ENCODE measurements at regions not wholly inside any gene's neighbourhood (a gene's known extent, or its start where the extent isn't known, plus 50 kb on each side); places are given as distances from the start of the nearest gene placed in this dataset.

DNA sequence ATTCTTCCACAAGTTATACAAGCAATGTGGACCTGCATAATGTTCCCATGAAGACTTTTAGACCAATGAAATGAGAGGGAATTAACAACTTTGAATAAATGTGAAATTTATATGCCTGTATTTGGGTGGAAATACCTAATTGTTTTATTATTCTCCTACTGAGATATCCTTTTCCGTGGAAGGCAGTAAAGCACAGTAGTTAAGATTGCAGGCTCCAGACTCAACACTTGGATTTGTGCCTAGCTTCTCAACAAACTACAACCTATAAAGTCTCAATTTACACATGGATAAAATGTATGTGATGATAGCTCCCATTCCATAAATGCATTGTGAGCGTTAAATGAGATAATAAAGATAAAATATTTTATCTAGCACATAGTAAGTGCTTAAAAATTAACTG, 857.8 kb downstream of the CENPC start:
- TF ChIP-seq, protein P1, sequence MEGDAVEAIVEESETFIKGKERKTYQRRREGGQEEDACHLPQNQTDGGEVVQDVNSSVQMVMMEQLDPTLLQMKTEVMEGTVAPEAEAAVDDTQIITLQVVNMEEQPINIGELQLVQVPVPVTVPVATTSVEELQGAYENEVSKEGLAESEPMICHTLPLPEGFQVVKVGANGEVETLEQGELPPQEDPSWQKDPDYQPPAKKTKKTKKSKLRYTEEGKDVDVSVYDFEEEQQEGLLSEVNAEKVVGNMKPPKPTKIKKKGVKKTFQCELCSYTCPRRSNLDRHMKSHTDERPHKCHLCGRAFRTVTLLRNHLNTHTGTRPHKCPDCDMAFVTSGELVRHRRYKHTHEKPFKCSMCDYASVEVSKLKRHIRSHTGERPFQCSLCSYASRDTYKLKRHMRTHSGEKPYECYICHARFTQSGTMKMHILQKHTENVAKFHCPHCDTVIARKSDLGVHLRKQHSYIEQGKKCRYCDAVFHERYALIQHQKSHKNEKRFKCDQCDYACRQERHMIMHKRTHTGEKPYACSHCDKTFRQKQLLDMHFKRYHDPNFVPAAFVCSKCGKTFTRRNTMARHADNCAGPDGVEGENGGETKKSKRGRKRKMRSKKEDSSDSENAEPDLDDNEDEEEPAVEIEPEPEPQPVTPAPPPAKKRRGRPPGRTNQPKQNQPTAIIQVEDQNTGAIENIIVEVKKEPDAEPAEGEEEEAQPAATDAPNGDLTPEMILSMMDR (IDR thresholded peaks at IDR 0.05): no peak

DNA sequence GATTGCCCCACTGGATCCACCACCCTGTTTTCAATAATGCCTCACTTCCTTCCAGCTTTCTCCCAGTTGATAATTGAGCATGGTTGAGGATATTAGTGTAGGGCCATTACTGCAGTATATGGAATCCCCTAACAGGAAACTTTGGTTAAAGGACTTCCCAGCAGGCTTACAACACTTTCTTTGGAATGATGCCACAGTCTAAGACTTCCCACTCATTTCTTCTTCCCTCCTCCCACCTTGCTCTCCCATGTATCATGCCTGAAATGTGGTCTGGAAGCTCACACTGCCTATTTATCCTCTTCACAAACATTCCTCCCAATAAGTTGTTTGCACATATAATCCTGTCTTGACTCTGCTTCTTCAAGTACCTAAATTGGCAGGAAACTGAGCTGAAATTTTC, 863.3 kb downstream of the CENPC start:
- TF ChIP-seq, protein P1 (IDR thresholded peaks at IDR 0.05): no peak

DNA sequence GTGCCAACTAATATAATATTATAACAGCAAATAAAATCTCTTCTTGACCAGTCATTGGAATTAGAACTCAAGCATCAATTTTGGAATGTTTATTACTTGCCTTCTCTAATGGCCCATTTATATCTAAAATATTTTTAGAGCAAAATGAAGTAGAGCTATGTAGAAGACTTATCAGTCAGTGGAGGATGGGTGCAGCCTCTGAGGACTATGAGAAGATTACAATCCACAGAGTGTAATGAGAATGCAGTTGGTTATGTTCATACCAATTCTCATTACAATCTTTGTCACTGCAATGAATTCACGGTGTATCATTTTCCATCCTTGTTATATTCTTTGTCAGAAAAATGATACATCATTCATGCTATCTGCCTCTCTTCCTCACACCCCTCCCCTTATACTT, 878.1 kb downstream of the CENPC start:
- TF ChIP-seq, protein P1 (IDR thresholded peaks at IDR 0.05): no peak

DNA sequence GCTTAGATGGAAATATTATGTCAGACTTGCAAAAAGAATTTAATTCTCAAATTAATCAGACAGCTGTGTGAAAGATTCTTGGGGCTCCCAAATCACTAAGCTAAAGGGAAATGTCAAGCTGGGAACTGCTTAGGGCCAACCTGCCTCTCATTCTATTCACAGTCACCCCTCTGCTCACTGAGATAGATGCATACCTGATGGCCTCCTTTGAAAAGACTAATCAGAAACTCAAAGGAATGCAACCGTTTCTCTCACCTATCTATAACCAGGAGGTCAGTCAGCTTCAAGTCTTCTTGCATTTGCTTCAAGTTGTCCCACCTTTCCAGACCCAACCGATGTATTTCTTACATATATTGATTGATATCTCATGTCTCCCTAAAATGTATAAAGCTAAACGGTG, 882.7 kb downstream of the CENPC start:
- TF ChIP-seq, protein P1 (IDR thresholded peaks at IDR 0.05): no peak

DNA sequence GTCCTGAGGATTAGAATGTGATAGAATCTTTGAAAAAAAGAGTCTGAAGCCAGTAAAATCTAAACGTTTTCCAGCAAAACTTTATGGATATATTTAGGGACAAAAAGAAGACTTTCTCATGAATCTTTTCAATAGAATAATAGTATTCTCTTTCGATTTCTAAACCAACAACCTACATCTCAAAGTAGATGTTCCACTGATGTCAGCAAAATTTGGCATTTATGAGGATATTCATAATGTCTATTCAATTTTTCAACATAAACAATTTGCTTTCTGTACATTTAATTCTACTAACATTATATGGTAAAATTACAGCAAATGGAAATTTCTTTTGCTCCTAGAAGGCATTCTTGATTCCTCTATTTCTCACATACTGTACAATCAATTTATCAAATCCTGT, 886.5 kb downstream of the CENPC start:
- TF ChIP-seq, protein P1 (IDR thresholded peaks at IDR 0.05): no peak

DNA sequence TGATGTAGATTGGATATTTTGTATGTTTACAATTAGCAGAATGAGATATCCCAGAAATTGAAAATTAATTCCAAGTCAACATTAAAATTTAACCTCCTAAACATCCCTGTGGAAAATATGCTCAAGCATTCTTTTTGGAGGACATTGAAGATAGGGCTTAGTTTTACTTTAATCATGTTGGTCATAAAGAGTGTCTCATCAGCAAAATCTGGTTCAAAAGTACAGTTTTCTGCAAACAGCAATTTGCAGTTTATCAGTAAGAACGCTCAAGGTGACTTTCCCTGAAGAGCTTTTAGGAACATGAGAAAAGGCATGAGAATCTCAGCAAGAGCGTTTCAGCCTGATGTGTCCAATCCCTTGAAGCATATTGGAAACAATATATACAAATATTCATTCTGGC, 889.8 kb downstream of the CENPC start:
- TF ChIP-seq, protein P1 (IDR thresholded peaks at IDR 0.05): no peak

DNA sequence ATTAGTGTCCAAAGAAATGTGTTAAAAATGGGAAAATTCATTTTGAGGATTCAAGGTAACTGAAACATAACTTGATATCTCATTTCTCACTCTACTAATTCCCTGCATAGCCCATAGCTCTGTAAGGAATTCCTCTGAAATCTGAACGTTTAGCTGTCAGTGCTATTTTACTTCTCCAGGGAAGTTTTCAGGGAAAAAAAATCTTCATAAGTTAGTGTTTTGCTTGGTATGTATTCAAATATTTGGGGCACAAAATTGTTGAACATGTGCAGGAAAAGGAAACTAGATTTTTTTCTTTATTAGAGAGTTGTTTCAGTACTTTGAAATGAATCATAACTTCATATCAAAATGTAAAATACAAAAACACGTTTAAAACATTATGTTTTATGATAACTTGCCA, 891.4 kb downstream of the CENPC start:
- TF ChIP-seq, protein P1 (IDR thresholded peaks at IDR 0.05): no peak

DNA sequence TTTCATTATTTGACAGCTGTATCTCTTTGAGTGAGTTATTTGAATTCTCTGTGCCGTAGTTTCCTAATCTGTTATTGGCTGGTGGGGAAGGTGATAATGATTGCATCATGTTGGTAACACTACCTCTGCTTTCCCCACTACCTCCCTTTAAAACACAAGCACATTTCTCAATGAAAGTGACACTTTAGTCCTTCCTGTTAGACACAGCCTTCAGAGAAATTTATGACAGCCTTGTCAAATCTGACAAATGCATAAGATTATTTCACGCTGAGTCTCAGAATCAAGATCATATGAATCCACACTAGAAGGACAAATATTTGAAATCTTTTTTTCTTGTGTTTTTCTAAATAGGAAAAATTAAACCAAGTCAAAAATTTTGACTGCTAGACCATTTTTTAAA, 896.1 kb downstream of the CENPC start:
- TF ChIP-seq, protein P1 (IDR thresholded peaks at IDR 0.05): no peak
